ENCODE measurements at regions not wholly inside any gene's neighbourhood (a gene's known extent, or its start where the extent isn't known, plus 50 kb on each side); places are given as distances from the start of the nearest gene placed in this dataset.

GRCh38 chr22:48899523-48900326 is 927.9 kb downstream of the BRD1 start:
- no peaks in the 10 kb centered on the region for H3K9me3 ChIP-seq
- 81 to 83% (median 82%) methylated on average over 42 of the region's 42 CpGs for WGBS, 3 donors
- H3K27me3 ChIP-seq (ENCODE audit: insufficient read depth in 3 of 3, low read length in 2 of 3), result peaks cover 0 to 4% (median 3%) of the 10 kb centered on the region in 3 donors
- TF ChIP-seq CTCF (IDR thresholded peaks at IDR 0.05), result no peak
- no peak for DNase-seq
- no peaks in the 10 kb centered on the region for H3K36me3 ChIP-seq (ENCODE audit: insufficient read depth in 1 of 2, low read depth in 1 of 2)
- no peak overlapping the region for H3K27ac ChIP-seq
- ATAC-seq, result no peak
- intact Hi-C loops (cut with DNase I), result no loop called here
- H3K4me1 ChIP-seq, result no peaks in the 10 kb centered on the region
- H3K4me3 ChIP-seq, result no peak overlapping the region

GRCh38 chr22:48898524-48899250 is 929.0 kb downstream of the BRD1 start:
- H3K27ac ChIP-seq, result no peak overlapping the region
- 71 to 75% (median 74%) methylated on average over 21 of the region's 21 CpGs for WGBS, 3 donors
- no peaks in the 10 kb centered on the region for H3K4me1 ChIP-seq
- ATAC-seq (no peak), DNase-seq (no peak)
- peaks cover 0 to 4% (median 3%) of the 10 kb centered on the region in 3 donors for H3K27me3 ChIP-seq (ENCODE audit: insufficient read depth in 3 of 3, low read length in 2 of 3)
- TF ChIP-seq CTCF (IDR thresholded peaks at IDR 0.05), result no peak
- no peaks in the 10 kb centered on the region for H3K9me3 ChIP-seq
- intact Hi-C loops (cut with DNase I), result no loop called here
- H3K36me3 ChIP-seq (ENCODE audit: insufficient read depth in 1 of 2, low read depth in 1 of 2), result no peaks in the 10 kb centered on the region
- H3K4me3 ChIP-seq, result no peak overlapping the region

- 76 to 78% (median 76%) methylated on average over 14 of the region's 14 CpGs for WGBS, 3 donors
- DNase-seq, result no peak
- Histone ChIP-seq H3K36me3 (ENCODE audit: insufficient read depth in 1 of 2, low read depth in 1 of 2) (no peaks in the 10 kb centered on the region), H3K27ac (no peak overlapping the region), H3K27me3 (ENCODE audit: insufficient read depth in 3 of 3, low read length in 2 of 3) (peaks cover 0 to 4% (median 3%) of the 10 kb centered on the region in 3 donors), H3K4me1 (no peaks in the 10 kb centered on the region), H3K9me3 (no peaks in the 10 kb centered on the region), H3K4me3 (no peak overlapping the region)
- intact Hi-C loops (cut with DNase I), result no loop called here
- TF ChIP-seq CTCF (IDR thresholded peaks at IDR 0.05), result no peak
- no peak for ATAC-seq
Measured at GRCh38 chr22:48897645-48898370, 929.9 kb downstream of the BRD1 start.

GRCh38 chr22:48896766-48897644 is 930.7 kb downstream of the BRD1 start:
- Histone ChIP-seq H3K27me3 (ENCODE audit: insufficient read depth in 3 of 3, low read length in 2 of 3) (peaks cover 0 to 3% (median 0%) of the 10 kb centered on the region in 3 donors), H3K27ac (no peak overlapping the region), H3K9me3 (no peaks in the 10 kb centered on the region), H3K4me3 (no peak overlapping the region), H3K4me1 (no peaks in the 10 kb centered on the region), H3K36me3 (ENCODE audit: insufficient read depth in 1 of 2, low read depth in 1 of 2) (no peaks in the 10 kb centered on the region)
- ATAC-seq (no peak), DNase-seq (no peak)
- TF ChIP-seq CTCF (IDR thresholded peaks at IDR 0.05), result no peak
- 46 to 62% (median 47%) methylated on average over 27 to 33 of the region's 33 CpGs for WGBS, 3 donors
- intact Hi-C loops (cut with DNase I), result no loop called here

Data from psoas muscle (tissue), 7 donors.